Breast epithelium (tissue), 3 donors: ENCODE measurements at regions not wholly inside any gene's neighbourhood (a gene's known extent, or its start where the extent isn't known, plus 50 kb on each side); places are given as distances from the start of the nearest gene placed in this dataset.

Experiments
- CTCF ChIP-seq, 3 donors: fragments of 450-650 bp; IDR thresholded peaks; one replicate each; pipeline ENCODE4 v1.5.1; 2016 to 2017; ENCODE audit warnings: antibody characterized with exemption in 3 of 3, mild to moderate bottlenecking in 3 of 3, moderate library complexity in 3 of 3
- POLR2A ChIP-seq: fragments of 450-650 bp; IDR thresholded peaks from one replicate; pipeline ENCODE4 v1.6.1; 2016; ENCODE audit warnings: antibody characterized with exemption, mild to moderate bottlenecking, moderate library complexity
- POLR2AphosphoS5 ChIP-seq, 3 donors: sonication (generic); formaldehyde crosslinking; IDR thresholded peaks; one replicate each; pipeline ENCODE4 v1.6.1; 2017; ENCODE audit warnings: antibody characterized with exemption in 3 of 3

GRCh38 chr7:26480156-26480555 lies 188.5 kb downstream of the SNX10 start:
- TF ChIP-seq CTCF (IDR thresholded peaks at IDR 0.05): no peak
- TF ChIP-seq POLR2AphosphoS5 (IDR thresholded peaks at IDR 0.05): no peak
- TF ChIP-seq POLR2A: no peak
